Neural crest cell (in vitro differentiated cells): ENCODE measurements at regions not wholly inside any gene's neighbourhood (a gene's known extent, or its start where the extent isn't known, plus 50 kb on each side); places are given as distances from the start of the nearest gene placed in this dataset.
A peak's percentile ranks its signal among the peaks of the same experiment; 100 is the strongest.

Experiments used
- DNase-seq: peaks from one replicate; pipeline ENCODE4 v3.0.0; 2021; ENCODE audit warnings: low read depth, mixed read lengths, low spot score
- H3K27ac Mint-ChIP-seq: one replicate; pipeline ENCODE4 v1.8.0; 2021; ENCODE audit warnings: mild to moderate bottlenecking, mixed read lengths; ENCODE audit not compliant: unreplicated experiment
- H3K27me3 Mint-ChIP-seq: 2 replicates; pipeline ENCODE4 v1.8.0; 2021; ENCODE audit warnings: low read depth, mild to moderate bottlenecking, mixed read lengths
- H3K36me3 Mint-ChIP-seq: 2 replicates; pipeline ENCODE4 v1.8.0; 2021; ENCODE audit warnings: low read depth, mild to moderate bottlenecking, mixed read lengths
- H3K4me1 Mint-ChIP-seq: 2 replicates; pipeline ENCODE4 v1.8.0; 2021; ENCODE audit warnings: mixed read lengths
- H3K4me3 Mint-ChIP-seq: one replicate; pipeline ENCODE4 v1.8.0; 2021; ENCODE audit warnings: mild to moderate bottlenecking, mixed read lengths
- H3K9me3 Mint-ChIP-seq: 2 replicates; pipeline ENCODE4 v1.8.0; 2021; ENCODE audit warnings: mixed read lengths
- CTCF ChIP-seq: fragments of 200-600 bp; sonication (generic); conservative IDR thresholded peaks from 2 replicates; pipeline ENCODE4 v1.5.0; 2021; ENCODE audit warnings: antibody characterized with exemption, mild to moderate bottlenecking

- Mint-ChIP-seq H3K4me1 (peaks cover 4% of the 10 kb centered on the region), H3K27me3 (no peaks in the 10 kb centered on the region), H3K27ac (no peak overlapping the region), H3K4me3 (no peak overlapping the region), H3K36me3 (no peaks in the 10 kb centered on the region), H3K9me3 (no peaks in the 10 kb centered on the region)
- TF ChIP-seq CTCF = no peak
- no peak for DNase-seq
Observed at GRCh38 chr3:145536461-145536860, 624.5 kb downstream of the PLOD2 start.

GRCh38 chr3:145550522-145550921, 610.5 kb downstream of the PLOD2 start:
- Mint-ChIP-seq H3K4me1 (peaks cover 14% of the 10 kb centered on the region), H3K4me3 (no peak overlapping the region), H3K27ac (no peak overlapping the region), H3K9me3 (peaks cover 6% of the 10 kb centered on the region), H3K27me3 (no peaks in the 10 kb centered on the region), H3K36me3 (no peaks in the 10 kb centered on the region)
- DNase-seq = no peak
- no peak for TF ChIP-seq CTCF

- no peak for DNase-seq
- no peaks in the 10 kb centered on the region for H3K27me3 Mint-ChIP-seq
- peaks cover 5% of the 10 kb centered on the region for H3K4me1 Mint-ChIP-seq
Observed at GRCh38 chr3:145557405-145557804, 603.6 kb downstream of the PLOD2 start.

GRCh38 chr3:145578471-145578870, 582.5 kb downstream of the PLOD2 start:
- H3K9me3 Mint-ChIP-seq = peaks cover 8% of the 10 kb centered on the region

More at GRCh38 chr3:145557405-145557804, 603.6 kb downstream of the PLOD2 start:
- no peaks in the 10 kb centered on the region for H3K36me3 Mint-ChIP-seq
- no peak for TF ChIP-seq CTCF
- H3K27ac Mint-ChIP-seq = no peak overlapping the region
- H3K9me3 Mint-ChIP-seq = peaks cover 13% of the 10 kb centered on the region
- H3K4me3 Mint-ChIP-seq = no peak overlapping the region

GRCh38 chr3:145581694-145582093, 579.3 kb downstream of the PLOD2 start:
- TF ChIP-seq CTCF = no peak
- DNase-seq = no peak
- H3K4me1 Mint-ChIP-seq = no peaks in the 10 kb centered on the region
- no peak overlapping the region for H3K27ac Mint-ChIP-seq
- H3K36me3 Mint-ChIP-seq = no peaks in the 10 kb centered on the region
- H3K27me3 Mint-ChIP-seq = no peaks in the 10 kb centered on the region
- H3K9me3 Mint-ChIP-seq = peaks cover 8% of the 10 kb centered on the region
- H3K4me3 Mint-ChIP-seq = no peak overlapping the region

More at GRCh38 chr3:145578471-145578870, 582.5 kb downstream of the PLOD2 start:
- H3K27me3 Mint-ChIP-seq = no peaks in the 10 kb centered on the region
- no peak overlapping the region for H3K4me3 Mint-ChIP-seq
- no peak for TF ChIP-seq CTCF
- no peak for DNase-seq
- H3K36me3 Mint-ChIP-seq = no peaks in the 10 kb centered on the region
- peak overlapping the region; percentile 12 for H3K27ac Mint-ChIP-seq
- H3K4me1 Mint-ChIP-seq = no peaks in the 10 kb centered on the region

GRCh38 chr3:145604851-145605250, 556.1 kb downstream of the PLOD2 start:
- DNase-seq = no peak
- Mint-ChIP-seq H3K9me3 (no peaks in the 10 kb centered on the region), H3K36me3 (no peaks in the 10 kb centered on the region), H3K27ac (no peak overlapping the region), H3K4me1 (no peaks in the 10 kb centered on the region), H3K27me3 (no peaks in the 10 kb centered on the region), H3K4me3 (no peak overlapping the region)
- TF ChIP-seq CTCF = no peak
